HL-60 (cell line): ENCODE measurements at regions not wholly inside any gene's neighbourhood (a gene's known extent, or its start where the extent isn't known, plus 50 kb on each side); places are given as distances from the start of the nearest gene placed in this dataset.

Source experiments
- CTCF ChIP-seq: IDR thresholded peaks from one replicate; pipeline ENCODE4 v1.5.1; 2011; ENCODE audit warnings: low read length, control low read depth, inconsistent platforms; ENCODE audit not compliant: insufficient read depth
- GABPA ChIP-seq: IDR thresholded peaks from 2 replicates; pipeline ENCODE4 v1.6.1; 2012; ENCODE audit warnings: low read depth
- POLR2AphosphoS5 ChIP-seq: IDR thresholded peaks from 2 replicates; pipeline ENCODE4 v1.6.1; 2012; ENCODE audit warnings: low read depth
- REST ChIP-seq: IDR thresholded peaks from 2 replicates; pipeline ENCODE4 v1.6.1; 2012; ENCODE audit warnings: low read depth; ENCODE audit not compliant: insufficient replicate concordance

GRCh38 chr20:20977786-20978185 lies 128.4 kb downstream of the LINC00237 start:
- no peak for TF ChIP-seq CTCF
- no peak for TF ChIP-seq GABPA
- TF ChIP-seq REST, result no peak
- TF ChIP-seq POLR2AphosphoS5, result no peak
